ENCODE measurements at regions not wholly inside any gene's neighbourhood (a gene's known extent, or its start where the extent isn't known, plus 50 kb on each side); places are given as distances from the start of the nearest gene placed in this dataset.
A peak's percentile ranks its signal among the peaks of the same experiment; 100 is the strongest.

DNA sequence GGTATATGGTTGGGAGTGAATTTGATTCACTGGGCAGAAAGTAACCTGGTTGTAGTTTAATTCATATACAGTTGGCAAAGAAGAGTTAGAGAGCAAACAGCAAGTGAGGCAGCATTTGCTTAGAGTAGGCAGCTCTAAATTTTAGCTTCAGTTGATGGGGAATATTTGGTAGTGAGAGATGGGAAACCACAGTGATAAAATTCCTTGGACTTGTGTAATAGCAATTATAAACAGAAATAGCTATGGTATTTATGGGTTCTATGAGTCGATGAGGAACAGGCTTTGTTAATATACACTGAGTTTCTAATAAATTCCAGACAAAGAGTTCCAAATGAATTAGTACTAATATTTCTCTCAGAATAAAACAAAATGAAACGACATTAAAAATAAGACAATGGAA, 894.0 kb downstream of the ROBO2 start:
- TF ChIP-seq, protein P1, sequence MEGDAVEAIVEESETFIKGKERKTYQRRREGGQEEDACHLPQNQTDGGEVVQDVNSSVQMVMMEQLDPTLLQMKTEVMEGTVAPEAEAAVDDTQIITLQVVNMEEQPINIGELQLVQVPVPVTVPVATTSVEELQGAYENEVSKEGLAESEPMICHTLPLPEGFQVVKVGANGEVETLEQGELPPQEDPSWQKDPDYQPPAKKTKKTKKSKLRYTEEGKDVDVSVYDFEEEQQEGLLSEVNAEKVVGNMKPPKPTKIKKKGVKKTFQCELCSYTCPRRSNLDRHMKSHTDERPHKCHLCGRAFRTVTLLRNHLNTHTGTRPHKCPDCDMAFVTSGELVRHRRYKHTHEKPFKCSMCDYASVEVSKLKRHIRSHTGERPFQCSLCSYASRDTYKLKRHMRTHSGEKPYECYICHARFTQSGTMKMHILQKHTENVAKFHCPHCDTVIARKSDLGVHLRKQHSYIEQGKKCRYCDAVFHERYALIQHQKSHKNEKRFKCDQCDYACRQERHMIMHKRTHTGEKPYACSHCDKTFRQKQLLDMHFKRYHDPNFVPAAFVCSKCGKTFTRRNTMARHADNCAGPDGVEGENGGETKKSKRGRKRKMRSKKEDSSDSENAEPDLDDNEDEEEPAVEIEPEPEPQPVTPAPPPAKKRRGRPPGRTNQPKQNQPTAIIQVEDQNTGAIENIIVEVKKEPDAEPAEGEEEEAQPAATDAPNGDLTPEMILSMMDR (IDR thresholded peaks at IDR 0.05; ENCODE audit: low read depth, low read length): no peak
- no peak for DNase-seq (ENCODE audit: low read depth in 2 of 2)
- H3K4me3 ChIP-seq (replicated peaks in 1 of 2; ENCODE audit: low read depth in 2 of 2, low read length in 2 of 2): no peak overlapping the region

DNA sequence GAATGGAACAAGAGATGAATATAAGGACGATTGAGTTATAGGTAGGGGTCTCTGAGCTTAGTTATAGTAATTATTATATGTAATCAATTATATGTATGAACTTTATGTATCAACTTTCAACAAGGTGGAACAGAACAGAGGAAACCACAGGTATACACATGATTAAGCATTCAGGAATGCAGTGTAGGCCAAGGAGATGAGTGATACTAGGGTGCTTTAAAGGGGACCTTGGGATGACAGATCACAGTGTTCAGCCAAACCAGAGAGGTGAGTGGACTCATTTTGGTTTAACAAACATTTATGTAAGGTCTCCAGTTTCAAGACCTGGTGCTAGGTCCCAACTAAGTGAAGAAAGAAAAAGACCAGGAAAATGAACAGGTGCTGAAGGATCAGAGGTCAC, 895.5 kb downstream of the ROBO2 start:
- TF ChIP-seq, protein P1 (IDR thresholded peaks at IDR 0.05; ENCODE audit: low read depth, low read length): no peak
- no peak for DNase-seq (ENCODE audit: low read depth in 2 of 2)
- no peak overlapping the region for H3K4me3 ChIP-seq (replicated peaks in 1 of 2; ENCODE audit: low read depth in 2 of 2, low read length in 2 of 2)

DNA sequence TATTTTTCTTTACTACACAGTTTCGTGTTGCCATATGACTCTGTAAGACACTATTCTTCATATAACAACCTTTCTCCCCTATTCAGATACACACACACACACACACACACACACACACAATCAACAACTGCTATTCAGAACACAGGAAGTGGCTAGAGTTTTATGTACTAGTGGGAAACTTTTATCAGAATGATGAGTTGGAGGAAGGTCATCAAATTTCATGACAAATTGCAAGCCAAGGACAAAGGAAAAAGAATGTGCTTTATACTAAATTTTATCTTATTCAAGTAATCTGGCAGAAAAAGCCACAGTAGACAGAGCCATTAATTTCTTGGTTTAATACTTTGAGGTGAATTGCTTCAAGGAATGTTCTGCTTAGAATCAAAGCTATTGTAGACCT, 899.8 kb downstream of the ROBO2 start:
- DNase-seq (ENCODE audit: low read depth in 2 of 2): peak in 1 of 2 donors; percentile 1
- TF ChIP-seq, protein P1 (IDR thresholded peaks at IDR 0.05; ENCODE audit: low read depth, low read length): no peak
- H3K4me3 ChIP-seq (replicated peaks in 1 of 2; ENCODE audit: low read depth in 2 of 2, low read length in 2 of 2): no peak overlapping the region

DNA sequence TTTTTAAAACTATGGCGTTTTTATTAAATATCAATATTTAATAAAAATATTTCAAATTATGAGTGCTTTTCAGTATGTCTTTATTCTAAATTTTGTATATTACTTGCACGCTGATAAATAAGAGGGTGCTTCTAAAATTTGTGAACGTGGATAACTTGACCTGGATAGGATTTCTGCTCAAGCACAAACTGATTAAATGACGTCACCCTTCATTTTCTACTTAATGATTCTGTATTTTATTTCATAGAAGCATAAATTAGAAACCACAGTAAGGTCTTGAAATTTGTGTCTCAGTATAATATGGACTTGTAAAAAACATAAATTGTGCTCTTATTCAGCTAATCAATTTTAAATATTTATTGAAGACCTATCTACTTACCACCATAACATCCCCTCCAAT, 903.7 kb downstream of the ROBO2 start:
- DNase-seq (ENCODE audit: low read depth in 2 of 2): no peak
- TF ChIP-seq, protein P1 (IDR thresholded peaks at IDR 0.05; ENCODE audit: low read depth, low read length): no peak
- no peak overlapping the region for H3K4me3 ChIP-seq (replicated peaks in 1 of 2; ENCODE audit: low read depth in 2 of 2, low read length in 2 of 2)

DNA sequence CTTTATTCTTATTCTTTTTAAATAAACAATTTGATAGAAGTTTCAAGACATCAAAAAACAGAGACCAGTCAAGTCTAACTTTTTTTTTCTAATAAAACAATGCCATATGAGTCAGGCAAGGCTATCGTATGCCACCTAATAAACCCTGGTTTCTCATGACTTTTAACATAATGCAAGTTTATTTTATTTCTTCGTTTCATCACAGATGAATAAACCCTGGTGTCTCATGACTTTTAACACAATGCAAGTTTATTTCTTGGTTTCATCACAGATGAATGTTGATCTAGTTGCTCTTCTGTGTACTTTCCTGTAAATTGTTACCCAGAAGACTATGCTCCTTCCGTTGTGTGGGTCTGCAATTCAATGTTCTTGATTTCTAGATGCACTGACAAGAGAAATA, 905.4 kb downstream of the ROBO2 start:
- TF ChIP-seq, protein P1 (IDR thresholded peaks at IDR 0.05; ENCODE audit: low read depth, low read length): no peak
- no peak overlapping the region for H3K4me3 ChIP-seq (replicated peaks in 1 of 2; ENCODE audit: low read depth in 2 of 2, low read length in 2 of 2)
- no peak for DNase-seq (ENCODE audit: low read depth in 2 of 2)

DNA sequence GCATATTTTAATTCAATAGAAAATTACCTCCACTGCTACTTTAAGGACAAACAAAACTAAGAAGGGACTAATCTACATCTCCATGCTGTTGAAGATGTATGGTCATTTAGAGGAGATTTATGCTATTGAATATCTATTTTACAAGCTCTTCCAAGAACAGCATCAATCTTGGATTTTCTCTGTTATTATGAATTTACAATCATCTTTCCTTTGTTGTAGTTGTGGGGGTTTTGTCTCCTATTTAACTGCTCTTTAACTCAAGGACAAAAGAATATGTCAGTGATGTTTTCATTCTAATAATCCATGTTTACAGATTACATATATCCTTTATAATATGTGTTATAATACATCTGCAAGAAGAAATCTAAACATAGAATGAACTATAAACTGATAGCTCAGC, 907.8 kb downstream of the ROBO2 start:
- TF ChIP-seq, protein P1 (IDR thresholded peaks at IDR 0.05; ENCODE audit: low read depth, low read length): no peak
- no peak for DNase-seq (ENCODE audit: low read depth in 2 of 2)
- H3K4me3 ChIP-seq (replicated peaks in 1 of 2; ENCODE audit: low read depth in 2 of 2, low read length in 2 of 2): no peak overlapping the region

DNA sequence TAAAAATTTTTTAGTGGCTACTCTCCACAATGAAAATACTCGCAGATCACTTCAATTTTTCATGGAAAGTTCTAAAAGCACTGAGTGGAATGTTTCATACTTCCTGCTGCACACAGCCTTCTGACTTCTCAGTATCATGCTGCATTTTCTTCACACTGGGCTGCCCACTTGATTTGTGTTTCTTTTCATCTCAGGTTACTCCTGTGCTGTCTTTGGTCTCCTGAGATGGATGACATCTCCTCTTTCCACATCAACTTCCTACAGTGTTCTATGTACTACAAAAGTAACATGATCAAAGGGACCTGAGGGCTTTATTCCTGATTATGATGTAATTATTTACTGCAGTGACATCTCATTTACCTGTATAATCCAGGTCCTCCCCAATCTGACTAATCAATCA, 927.7 kb downstream of the ROBO2 start:
- TF ChIP-seq, protein P1 (IDR thresholded peaks at IDR 0.05; ENCODE audit: low read depth, low read length): no peak
- no peak overlapping the region for H3K4me3 ChIP-seq (replicated peaks in 1 of 2; ENCODE audit: low read depth in 2 of 2, low read length in 2 of 2)
- DNase-seq (ENCODE audit: low read depth in 2 of 2): no peak

Data from cardiac fibroblast (primary cell).